Cardiac muscle cell (in vitro differentiated cells and primary cell): ENCODE measurements at regions not wholly inside any gene's neighbourhood (a gene's known extent, or its start where the extent isn't known, plus 50 kb on each side); places are given as distances from the start of the nearest gene placed in this dataset.

Source experiments
- DNase-seq, 2 donors: peaks; one replicate each; pipeline versions ENCODE4 v3.0.0 to v3.0.0-alpha.2; 2010 to 2017; ENCODE audit warnings: low read depth in 1 of 2, low spot score in 1 of 2
- H3K27ac ChIP-seq: fragments of 200-600 bp; sonication (generic); 2 replicates; pipeline ENCODE4 v1.5.1; 2016
- H3K27me3 ChIP-seq: fragments of 200-600 bp; sonication (generic); 2 replicates; pipeline ENCODE4 v1.6.0; 2016; ENCODE audit warnings: control low read depth
- H3K36me3 ChIP-seq: fragments of 200-600 bp; sonication (generic); 2 replicates; pipeline ENCODE4 v1.5.1; 2016; ENCODE audit warnings: control low read depth
- H3K4me1 ChIP-seq: fragments of 200-600 bp; sonication (generic); 2 replicates; pipeline ENCODE4 v1.8.1; 2017; ENCODE audit warnings: low read depth, mild to moderate bottlenecking, mixed run types
- H3K4me3 ChIP-seq: fragments of 200-600 bp; sonication (generic); 2 replicates; pipeline ENCODE4 v1.5.1; 2016; ENCODE audit warnings: mild to moderate bottlenecking
- H3K9me3 ChIP-seq: fragments of 200-600 bp; sonication (generic); 2 replicates; pipeline ENCODE4 v1.5.1; 2017; ENCODE audit warnings: low read depth, mild to moderate bottlenecking, control low read depth
- CTCF ChIP-seq: IDR thresholded peaks from 2 replicates; pipeline ENCODE4 v1.5.1; 2012; ENCODE audit warnings: low read depth, mild to moderate bottlenecking, low read length

GRCh38 chr12:46610754-46611153, 215.0 kb downstream of the SLC38A4 start:
- Histone ChIP-seq H3K4me3 (no peak overlapping the region), H3K4me1 (no peaks in the 10 kb centered on the region), H3K36me3 (no peaks in the 10 kb centered on the region), H3K9me3 (no peaks in the 10 kb centered on the region), H3K27me3 (no peaks in the 10 kb centered on the region), H3K27ac (no peak overlapping the region)
- TF ChIP-seq CTCF: no peak
- no peak for DNase-seq

GRCh38 chr12:46609674-46610073, 216.1 kb downstream of the SLC38A4 start:
- Histone ChIP-seq H3K4me3 (no peak overlapping the region), H3K36me3 (no peaks in the 10 kb centered on the region), H3K9me3 (no peaks in the 10 kb centered on the region), H3K27me3 (no peaks in the 10 kb centered on the region), H3K4me1 (no peaks in the 10 kb centered on the region), H3K27ac (no peak overlapping the region)
- no peak for TF ChIP-seq CTCF
- no peak for DNase-seq

GRCh38 chr12:46609273-46609623, 216.5 kb downstream of the SLC38A4 start:
- no peaks in the 10 kb centered on the region for H3K4me1 ChIP-seq
- DNase-seq: no peak
- H3K36me3 ChIP-seq: no peaks in the 10 kb centered on the region
- no peak overlapping the region for H3K27ac ChIP-seq
- no peak for TF ChIP-seq CTCF
- no peaks in the 10 kb centered on the region for H3K9me3 ChIP-seq
- no peaks in the 10 kb centered on the region for H3K27me3 ChIP-seq
- no peak overlapping the region for H3K4me3 ChIP-seq

GRCh38 chr12:46608431-46609272, 217.1 kb downstream of the SLC38A4 start:
- Histone ChIP-seq H3K27ac (no peak overlapping the region), H3K9me3 (no peaks in the 10 kb centered on the region), H3K4me3 (no peak overlapping the region), H3K36me3 (no peaks in the 10 kb centered on the region), H3K27me3 (no peaks in the 10 kb centered on the region), H3K4me1 (no peaks in the 10 kb centered on the region)
- DNase-seq: peak in 1 of 2 donors; percentile 53
- TF ChIP-seq CTCF: no peak

- Histone ChIP-seq H3K9me3 (no peaks in the 10 kb centered on the region), H3K27me3 (no peaks in the 10 kb centered on the region), H3K4me3 (no peak overlapping the region), H3K27ac (no peak overlapping the region), H3K4me1 (peaks cover 5% of the 10 kb centered on the region), H3K36me3 (no peaks in the 10 kb centered on the region)
- no peak for TF ChIP-seq CTCF
- DNase-seq: no peak
Measured at GRCh38 chr12:46604684-46605083, 221.1 kb downstream of the SLC38A4 start.
